ENCODE measurements at regions not wholly inside any gene's neighbourhood (a gene's known extent, or its start where the extent isn't known, plus 50 kb on each side); places are given as distances from the start of the nearest gene placed in this dataset.

GRCh38 chr1:98344731-98345130, 316.8 kb upstream of the SNX7 start:
- no peak overlapping the region for H3K4me3 ChIP-seq (ENCODE audit: insufficient read depth, low read depth, low read length)
- H3K4me1 ChIP-seq (ENCODE audit: control insufficient read depth, insufficient read depth, low read length): no peaks in the 10 kb centered on the region
- no peaks in the 10 kb centered on the region for H3K36me3 ChIP-seq (ENCODE audit: control insufficient read depth, insufficient read depth, low read length)
- H3K9me3 ChIP-seq (ENCODE audit: control insufficient read depth, low read length): no peaks in the 10 kb centered on the region
- 86 to 93% methylated on average over 2 to 3 of the region's 3 CpGs for WGBS, 2 experiments
- H3K27ac ChIP-seq (ENCODE audit: insufficient read depth, low read depth, low read length, poor library complexity, severe bottlenecking): no peak overlapping the region
- no peaks in the 10 kb centered on the region for H3K27me3 ChIP-seq (ENCODE audit: control insufficient read depth, insufficient read depth, low read length, poor library complexity, severe bottlenecking)

DNA sequence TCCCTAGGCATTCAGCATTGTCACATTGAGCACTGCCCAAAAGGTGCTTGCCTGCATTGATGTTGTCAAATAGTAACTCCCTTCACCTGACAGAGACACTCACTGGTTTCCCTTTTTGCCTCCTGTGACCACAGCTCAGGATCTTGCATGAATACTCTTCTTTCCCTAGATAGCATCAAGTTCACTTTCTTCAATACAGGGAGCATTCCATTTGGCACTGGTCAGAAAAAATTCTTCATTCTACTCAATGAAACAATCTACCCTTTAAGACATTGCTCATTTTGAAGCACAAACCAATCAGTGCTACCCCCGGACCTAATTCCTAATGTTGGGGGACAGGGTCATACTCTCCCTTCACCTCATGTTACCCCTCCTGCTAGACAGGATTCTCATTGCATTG, 319.0 kb upstream of the SNX7 start:
- H3K27me3 ChIP-seq (ENCODE audit: control insufficient read depth, insufficient read depth, low read length, poor library complexity, severe bottlenecking): no peaks in the 10 kb centered on the region
- no peak overlapping the region for H3K27ac ChIP-seq (ENCODE audit: insufficient read depth, low read depth, low read length, poor library complexity, severe bottlenecking)
- no peaks in the 10 kb centered on the region for H3K9me3 ChIP-seq (ENCODE audit: control insufficient read depth, low read length)
- no peak overlapping the region for H3K4me3 ChIP-seq (ENCODE audit: insufficient read depth, low read depth, low read length)
- whole genome bisulfite sequencing, 2 experiments: 84 to 86% methylated on average over 1 of the region's 1 CpG
- H3K36me3 ChIP-seq (ENCODE audit: control insufficient read depth, insufficient read depth, low read length): no peaks in the 10 kb centered on the region
- no peaks in the 10 kb centered on the region for H3K4me1 ChIP-seq (ENCODE audit: control insufficient read depth, insufficient read depth, low read length)

GRCh38 chr1:98340511-98340910, 321.0 kb upstream of the SNX7 start:
- Histone ChIP-seq H3K36me3 (ENCODE audit: control insufficient read depth, insufficient read depth, low read length) (no peaks in the 10 kb centered on the region), H3K4me3 (ENCODE audit: insufficient read depth, low read depth, low read length) (no peak overlapping the region), H3K4me1 (ENCODE audit: control insufficient read depth, insufficient read depth, low read length) (no peaks in the 10 kb centered on the region), H3K27ac (ENCODE audit: insufficient read depth, low read depth, low read length, poor library complexity, severe bottlenecking) (no peak overlapping the region), H3K9me3 (ENCODE audit: control insufficient read depth, low read length) (no peaks in the 10 kb centered on the region), H3K27me3 (ENCODE audit: control insufficient read depth, insufficient read depth, low read length, poor library complexity, severe bottlenecking) (no peaks in the 10 kb centered on the region)
- 96% methylated on average over 2 of the region's 4 CpGs; no CpG with 5 or more reads in 1 of the 2 experiments for WGBS, 2 experiments

- Histone ChIP-seq H3K9me3 (ENCODE audit: control insufficient read depth, low read length) (no peaks in the 10 kb centered on the region), H3K27me3 (ENCODE audit: control insufficient read depth, insufficient read depth, low read length, poor library complexity, severe bottlenecking) (no peaks in the 10 kb centered on the region), H3K4me3 (ENCODE audit: insufficient read depth, low read depth, low read length) (no peak overlapping the region), H3K27ac (ENCODE audit: insufficient read depth, low read depth, low read length, poor library complexity, severe bottlenecking) (no peak overlapping the region), H3K36me3 (ENCODE audit: control insufficient read depth, insufficient read depth, low read length) (no peaks in the 10 kb centered on the region), H3K4me1 (ENCODE audit: control insufficient read depth, insufficient read depth, low read length) (no peaks in the 10 kb centered on the region)
- WGBS, 2 experiments: 89 to 90% methylated on average over 4 of the region's 5 CpGs
These were observed 324.9 kb upstream of the SNX7 start for GRCh38 chr1:98336472-98337083.

GRCh38 chr1:98333936-98334335, 327.6 kb upstream of the SNX7 start:
- 96 to 100% methylated on average over 3 of the region's 3 CpGs for WGBS, 2 experiments
- Histone ChIP-seq H3K27me3 (ENCODE audit: control insufficient read depth, insufficient read depth, low read length, poor library complexity, severe bottlenecking) (no peaks in the 10 kb centered on the region), H3K4me1 (ENCODE audit: control insufficient read depth, insufficient read depth, low read length) (no peaks in the 10 kb centered on the region), H3K36me3 (ENCODE audit: control insufficient read depth, insufficient read depth, low read length) (no peaks in the 10 kb centered on the region), H3K27ac (ENCODE audit: insufficient read depth, low read depth, low read length, poor library complexity, severe bottlenecking) (no peak overlapping the region), H3K9me3 (ENCODE audit: control insufficient read depth, low read length) (no peaks in the 10 kb centered on the region), H3K4me3 (ENCODE audit: insufficient read depth, low read depth, low read length) (no peak overlapping the region)

- WGBS, 2 experiments: 91 to 93% methylated on average over 3 of the region's 3 CpGs
- Histone ChIP-seq H3K27ac (ENCODE audit: insufficient read depth, low read depth, low read length, poor library complexity, severe bottlenecking) (no peak overlapping the region), H3K4me3 (ENCODE audit: insufficient read depth, low read depth, low read length) (no peak overlapping the region), H3K9me3 (ENCODE audit: control insufficient read depth, low read length) (no peaks in the 10 kb centered on the region), H3K4me1 (ENCODE audit: control insufficient read depth, insufficient read depth, low read length) (no peaks in the 10 kb centered on the region), H3K36me3 (ENCODE audit: control insufficient read depth, insufficient read depth, low read length) (no peaks in the 10 kb centered on the region), H3K27me3 (ENCODE audit: control insufficient read depth, insufficient read depth, low read length, poor library complexity, severe bottlenecking) (no peaks in the 10 kb centered on the region)
These were observed 328.1 kb upstream of the SNX7 start for GRCh38 chr1:98333406-98333805.

DNA sequence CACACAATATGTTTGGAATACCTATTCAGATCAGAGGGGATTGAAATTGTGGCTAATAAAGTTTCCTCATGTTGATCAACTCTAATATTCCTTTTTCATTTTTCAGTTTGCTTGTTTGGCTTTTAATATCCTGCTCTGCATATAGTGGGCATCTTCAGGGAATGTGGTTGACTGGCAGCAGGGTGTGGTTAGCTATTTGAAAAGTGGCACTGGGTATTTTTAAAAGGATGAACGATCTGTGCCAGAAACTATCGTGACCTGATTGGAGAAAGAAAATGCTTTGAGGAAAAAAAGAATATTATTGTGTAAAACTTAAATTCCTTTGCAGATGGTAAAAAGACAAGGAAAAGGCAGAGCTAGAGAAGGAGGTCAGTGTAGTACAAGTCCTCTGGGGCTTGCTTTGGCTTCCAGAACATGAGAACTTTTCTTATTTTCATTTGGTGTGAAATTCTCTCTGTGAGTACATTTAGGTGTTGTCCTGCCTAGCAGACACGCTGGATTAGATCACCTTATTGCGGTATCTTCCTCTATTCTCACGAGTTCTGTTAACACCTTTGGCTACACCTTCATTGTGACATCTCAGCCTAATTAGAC, 329.7 kb upstream of the SNX7 start:
- Histone ChIP-seq H3K9me3 (ENCODE audit: control insufficient read depth, low read length) (no peaks in the 10 kb centered on the region), H3K4me1 (ENCODE audit: control insufficient read depth, insufficient read depth, low read length) (no peaks in the 10 kb centered on the region), H3K27me3 (ENCODE audit: control insufficient read depth, insufficient read depth, low read length, poor library complexity, severe bottlenecking) (no peaks in the 10 kb centered on the region), H3K36me3 (ENCODE audit: control insufficient read depth, insufficient read depth, low read length) (no peaks in the 10 kb centered on the region), H3K4me3 (ENCODE audit: insufficient read depth, low read depth, low read length) (no peak overlapping the region), H3K27ac (ENCODE audit: insufficient read depth, low read depth, low read length, poor library complexity, severe bottlenecking) (no peak overlapping the region)
- WGBS, 2 experiments: 92 to 96% methylated on average over 5 of the region's 5 CpGs

- Histone ChIP-seq H3K4me1 (ENCODE audit: control insufficient read depth, insufficient read depth, low read length) (no peaks in the 10 kb centered on the region), H3K36me3 (ENCODE audit: control insufficient read depth, insufficient read depth, low read length) (no peaks in the 10 kb centered on the region), H3K9me3 (ENCODE audit: control insufficient read depth, low read length) (no peaks in the 10 kb centered on the region), H3K27me3 (ENCODE audit: control insufficient read depth, insufficient read depth, low read length, poor library complexity, severe bottlenecking) (no peaks in the 10 kb centered on the region), H3K4me3 (ENCODE audit: insufficient read depth, low read depth, low read length) (no peak overlapping the region), H3K27ac (ENCODE audit: insufficient read depth, low read depth, low read length, poor library complexity, severe bottlenecking) (no peak overlapping the region)
- 89 to 92% methylated on average over 1 to 2 of the region's 3 CpGs for WGBS, 2 experiments
These were observed 330.3 kb upstream of the SNX7 start for GRCh38 chr1:98331243-98331642.

DNA sequence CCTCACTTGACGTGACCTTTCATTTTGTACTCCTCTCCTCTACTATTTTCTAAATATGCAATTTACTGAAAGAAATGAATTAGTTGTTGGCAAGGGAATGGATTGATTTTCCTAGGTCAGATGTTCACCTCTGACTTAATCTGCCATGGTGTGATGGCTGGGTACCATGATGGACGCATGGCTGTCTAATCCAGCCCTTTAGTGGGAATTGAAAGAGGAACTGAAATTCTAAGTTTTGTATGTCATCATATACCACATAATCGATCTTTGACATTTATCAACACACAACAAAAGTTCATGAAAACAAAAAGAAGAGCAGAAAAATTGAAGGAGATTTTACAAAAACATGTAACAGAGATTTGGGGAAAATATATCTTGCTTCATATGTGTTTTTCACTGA, 331.3 kb upstream of the SNX7 start:
- no peaks in the 10 kb centered on the region for H3K4me1 ChIP-seq (ENCODE audit: control insufficient read depth, insufficient read depth, low read length)
- no peaks in the 10 kb centered on the region for H3K27me3 ChIP-seq (ENCODE audit: control insufficient read depth, insufficient read depth, low read length, poor library complexity, severe bottlenecking)
- H3K36me3 ChIP-seq (ENCODE audit: control insufficient read depth, insufficient read depth, low read length): no peaks in the 10 kb centered on the region
- 80 to 100% methylated on average over 1 of the region's 3 CpGs for WGBS, 2 experiments
- H3K27ac ChIP-seq (ENCODE audit: insufficient read depth, low read depth, low read length, poor library complexity, severe bottlenecking): no peak overlapping the region
- H3K9me3 ChIP-seq (ENCODE audit: control insufficient read depth, low read length): no peaks in the 10 kb centered on the region
- H3K4me3 ChIP-seq (ENCODE audit: insufficient read depth, low read depth, low read length): no peak overlapping the region

GRCh38 chr1:98328855-98329254, 332.7 kb upstream of the SNX7 start:
- H3K36me3 ChIP-seq (ENCODE audit: control insufficient read depth, insufficient read depth, low read length): no peaks in the 10 kb centered on the region
- no peaks in the 10 kb centered on the region for H3K4me1 ChIP-seq (ENCODE audit: control insufficient read depth, insufficient read depth, low read length)
- H3K9me3 ChIP-seq (ENCODE audit: control insufficient read depth, low read length): no peaks in the 10 kb centered on the region
- H3K4me3 ChIP-seq (ENCODE audit: insufficient read depth, low read depth, low read length): no peak overlapping the region
- no peak overlapping the region for H3K27ac ChIP-seq (ENCODE audit: insufficient read depth, low read depth, low read length, poor library complexity, severe bottlenecking)
- no peaks in the 10 kb centered on the region for H3K27me3 ChIP-seq (ENCODE audit: control insufficient read depth, insufficient read depth, low read length, poor library complexity, severe bottlenecking)
